Left ventricle myocardium inferior (tissue), 1 donor: ENCODE measurements at regions not wholly inside any gene's neighbourhood (a gene's known extent, or its start where the extent isn't known, plus 50 kb on each side); places are given as distances from the start of the nearest gene placed in this dataset.
"Not testable (repeated sequence)": the region's sequence is repeated elsewhere in the genome, so short reads cannot be mapped to it uniquely, and the experiment has no call there.

Experiments
- DNase-seq: peaks from one replicate; pipeline ENCODE4 v3.0.0-alpha.2; 2020
- H3K27ac ChIP-seq: fragments of 200-600 bp; replicated peaks from 2 replicates; pipeline ENCODE4 v1.8.0; 2021
- H3K27me3 ChIP-seq: fragments of 200-600 bp; 2 replicates; pipeline ENCODE4 v1.8.0; 2021; ENCODE audit warnings: low read depth
- H3K36me3 ChIP-seq: fragments of 200-600 bp; 2 replicates; pipeline ENCODE4 v1.8.0; 2021
- H3K4me1 ChIP-seq: fragments of 200-600 bp; 2 replicates; pipeline ENCODE4 v1.8.0; 2021
- H3K4me3 ChIP-seq: fragments of 200-600 bp; 2 replicates; pipeline ENCODE4 v1.8.0; 2021; ENCODE audit warnings: mild to moderate bottlenecking, moderate library complexity
- H3K9me3 ChIP-seq: fragments of 200-600 bp; replicated peaks from 2 replicates; pipeline ENCODE4 v1.8.0; 2021
- CTCF ChIP-seq: fragments of 200-600 bp; IDR thresholded peaks from 2 replicates; pipeline ENCODE4 v1.8.0; 2021; ENCODE audit warnings: antibody characterized with exemption, mild to moderate bottlenecking, borderline replicate concordance
- intact Hi-C: fragments of 100-400 bp; cut with micrococcal nuclease; formaldehyde crosslinking; loops from one replicate; pipeline ENCODE4 v1.11.0; 2022
- donor health status: DM: no; HTN: yes; CAD: no; lungs with severe emphysema.

- no peak for DNase-seq
- H3K27ac ChIP-seq = no peak overlapping the region
- peaks cover 37% of the 10 kb centered on the region for H3K9me3 ChIP-seq
Measured at GRCh38 chr9:11676821-11677220, 1016.4 kb upstream of the TYRP1 start.

GRCh38 chr9:11686733-11687132 lies 1006.5 kb upstream of the TYRP1 start:
- peaks cover 7% of the 10 kb centered on the region for H3K9me3 ChIP-seq
- DNase-seq = no peak
- no peak overlapping the region for H3K27ac ChIP-seq
- H3K27me3 ChIP-seq = no peaks in the 10 kb centered on the region
- no peak overlapping the region for H3K4me3 ChIP-seq
- H3K36me3 ChIP-seq = no peaks in the 10 kb centered on the region
- no peak for TF ChIP-seq CTCF
- no peaks in the 10 kb centered on the region for H3K4me1 ChIP-seq
- intact Hi-C loops = no loop called here

More at GRCh38 chr9:11676821-11677220, 1016.4 kb upstream of the TYRP1 start:
- TF ChIP-seq CTCF = no peak
- Histone ChIP-seq H3K4me1 (no peaks in the 10 kb centered on the region), H3K36me3 (no peaks in the 10 kb centered on the region), H3K4me3 (no peak overlapping the region), H3K27me3 (no peaks in the 10 kb centered on the region)
- intact Hi-C loops = no loop called here

- H3K27me3 ChIP-seq = no peaks in the 10 kb centered on the region
- TF ChIP-seq CTCF = no peak
- no peaks in the 10 kb centered on the region for H3K4me1 ChIP-seq
- DNase-seq = no peak
- no peak overlapping the region for H3K27ac ChIP-seq
- H3K4me3 ChIP-seq = no peak overlapping the region
- no peaks in the 10 kb centered on the region for H3K9me3 ChIP-seq
- intact Hi-C loops = no loop called here
- no peaks in the 10 kb centered on the region for H3K36me3 ChIP-seq
Measured at GRCh38 chr9:11697126-11697525, 996.1 kb upstream of the TYRP1 start.

- Histone ChIP-seq H3K4me1 (no peaks in the 10 kb centered on the region), H3K4me3 (no peak overlapping the region), H3K36me3 (no peaks in the 10 kb centered on the region), H3K27me3 (no peaks in the 10 kb centered on the region), H3K27ac (no peak overlapping the region), H3K9me3 (no peaks in the 10 kb centered on the region)
- intact Hi-C loops = no loop called here
- DNase-seq = no peak
- TF ChIP-seq CTCF = no peak
Measured at GRCh38 chr9:11701706-11702105, 991.5 kb upstream of the TYRP1 start.

- no peak overlapping the region for H3K4me3 ChIP-seq
- DNase-seq = no peak
- no peak for TF ChIP-seq CTCF
- H3K27ac ChIP-seq = no peak overlapping the region
- no peaks in the 10 kb centered on the region for H3K9me3 ChIP-seq
- intact Hi-C loops = no loop called here
- H3K4me1 ChIP-seq = no peaks in the 10 kb centered on the region
- no peaks in the 10 kb centered on the region for H3K36me3 ChIP-seq
- no peaks in the 10 kb centered on the region for H3K27me3 ChIP-seq
Measured at GRCh38 chr9:11702548-11702947, 990.6 kb upstream of the TYRP1 start.

- H3K4me3 ChIP-seq, H3K9me3 ChIP-seq, H3K27me3 ChIP-seq, H3K36me3 ChIP-seq, DNase-seq, H3K27ac ChIP-seq, H3K4me1 ChIP-seq, intact Hi-C loops: not testable (repeated sequence)
Measured at GRCh38 chr9:11704198-11704597, 989.0 kb upstream of the TYRP1 start.
